ENCODE measurements at regions not wholly inside any gene's neighbourhood (a gene's known extent, or its start where the extent isn't known, plus 50 kb on each side); places are given as distances from the start of the nearest gene placed in this dataset.

- TF ChIP-seq CTCF (conservative IDR thresholded peaks at IDR 0.05) (no peak), EZH2 (IDR thresholded peaks at IDR 0.05; ENCODE audit: low read depth) (no peak)
Observed at GRCh38 chr3:124396339-124396950, 333.8 kb upstream of the UMPS start.
